DMS53 (cell line): ENCODE measurements at regions not wholly inside any gene's neighbourhood (a gene's known extent, or its start where the extent isn't known, plus 50 kb on each side); places are given as distances from the start of the nearest gene placed in this dataset.
A peak's percentile ranks its signal among the peaks of the same experiment; 100 is the strongest.

Experiments used
- DNase-seq: peaks from one replicate; lab custom pipeline; 2025; lab: John Stamatoyannopoulos, UW

DNA sequence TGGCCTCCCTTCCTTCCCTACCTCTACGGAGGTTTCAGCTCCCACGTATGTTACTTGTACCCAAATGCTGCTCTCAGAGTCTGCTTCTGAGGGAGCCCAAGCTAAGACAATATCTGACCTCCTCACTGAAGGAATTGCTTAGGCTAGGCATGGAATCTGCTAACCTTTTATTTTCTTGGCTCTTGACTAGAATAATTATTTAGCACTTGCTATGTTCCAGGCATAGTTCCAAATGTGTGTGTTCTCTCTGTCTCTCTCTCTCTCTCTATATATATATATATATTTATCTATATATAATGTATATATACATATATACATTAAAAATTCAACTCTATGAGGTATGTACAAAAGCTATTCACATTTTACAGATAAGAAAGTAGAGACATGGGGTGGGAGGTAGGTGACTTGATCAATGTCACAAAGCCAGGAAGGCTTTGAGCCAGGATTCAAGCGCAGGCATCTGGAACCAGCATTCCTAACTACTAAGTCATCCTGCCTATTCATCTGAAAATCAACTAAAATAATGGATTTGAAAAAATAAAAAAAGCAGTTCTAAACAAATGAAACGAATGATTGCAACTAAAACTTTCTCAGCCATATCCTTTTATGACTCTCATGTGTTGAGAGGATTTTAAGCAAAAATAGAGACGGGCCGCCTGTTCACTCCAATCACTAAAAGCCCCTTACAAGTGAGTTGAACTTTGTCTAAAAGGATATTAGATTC is 189.7 kb upstream of the JAG1 start:
- DNase-seq: no peak

DNA sequence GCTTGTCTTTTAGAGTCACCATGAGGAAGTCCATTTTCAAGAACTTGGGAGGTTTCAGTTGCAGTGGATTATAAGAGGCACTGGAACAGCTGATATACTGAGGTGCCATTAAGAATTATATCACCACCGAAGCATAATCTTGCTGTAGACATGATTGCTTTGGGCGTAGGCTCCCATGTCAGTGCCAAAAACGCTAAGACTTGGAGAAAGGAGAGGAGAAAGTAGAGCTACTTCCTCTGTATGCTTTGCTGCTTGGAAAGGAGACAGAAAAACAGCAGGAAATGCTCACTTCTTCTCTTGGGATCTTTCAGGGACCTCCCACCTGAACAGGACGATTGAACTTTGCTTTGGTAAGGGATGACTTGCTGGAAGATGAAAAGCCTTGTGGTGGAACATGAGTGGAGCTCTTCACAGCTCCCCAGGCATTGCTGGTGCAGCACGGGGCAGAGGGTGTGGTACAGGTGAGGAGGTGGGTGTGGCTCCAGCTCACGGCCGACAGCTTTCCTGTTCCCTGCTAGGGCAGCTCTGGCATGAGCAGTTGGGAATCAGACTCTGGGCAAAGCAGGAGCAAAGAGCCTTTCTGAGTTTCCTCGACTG is 190.4 kb upstream of the JAG1 start:
- DNase-seq: peak; percentile 56

DNA sequence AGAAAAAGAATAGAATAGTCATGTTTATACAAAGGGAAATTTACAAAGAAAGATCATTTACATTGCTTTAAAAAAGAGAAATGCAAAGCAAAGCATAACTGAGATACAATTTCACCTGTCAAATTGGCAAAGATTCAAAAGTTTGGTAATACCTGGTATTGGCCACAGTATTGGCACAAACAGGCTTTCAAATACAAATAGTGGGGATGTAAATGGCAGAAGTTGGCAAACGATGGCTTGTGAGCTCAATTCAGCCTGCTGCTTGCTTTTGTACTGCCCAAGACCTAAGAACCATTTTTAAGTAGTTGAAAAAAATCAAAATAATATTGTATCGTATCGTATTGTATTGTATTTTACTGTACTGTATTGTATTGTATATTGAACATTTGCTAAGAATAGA is 194.5 kb upstream of the JAG1 start:
- no peak for DNase-seq

DNA sequence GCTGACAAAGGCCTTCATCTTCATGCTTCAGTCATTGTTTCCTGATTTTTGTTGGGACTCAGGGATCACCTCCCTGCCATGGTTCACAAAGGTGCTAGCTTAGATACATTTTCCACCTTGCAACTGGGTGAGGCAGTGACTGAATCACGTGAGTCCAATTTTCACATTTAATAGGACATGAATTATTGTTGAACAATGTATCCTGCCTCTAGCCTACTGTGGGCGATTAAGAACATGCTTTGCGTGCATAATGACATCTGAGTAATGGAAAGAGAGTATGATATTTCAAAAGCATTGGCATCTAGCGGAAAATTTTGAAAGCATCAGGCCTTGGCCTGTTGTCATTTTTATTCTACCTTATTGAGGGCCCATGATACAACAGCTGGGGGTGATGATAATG is 199.2 kb upstream of the JAG1 start:
- no peak for DNase-seq

DNA sequence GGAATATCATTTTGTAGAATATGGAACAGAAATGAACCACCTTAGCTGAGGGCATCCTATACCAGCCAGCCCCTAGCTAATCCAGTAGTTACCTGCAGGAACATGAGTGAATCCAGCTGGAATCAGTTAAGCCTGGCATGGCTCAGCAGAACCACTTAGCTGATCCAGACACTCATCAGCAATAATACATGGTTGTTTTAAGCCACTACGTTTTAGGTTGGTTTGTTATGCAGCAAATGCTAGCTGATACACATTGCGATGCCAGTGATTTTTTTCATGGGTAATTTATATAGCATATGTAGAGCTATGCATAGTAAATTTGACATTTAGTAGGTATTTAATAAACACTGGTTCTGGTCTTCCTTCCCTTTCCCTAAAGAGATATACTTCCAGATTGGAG is 201.9 kb upstream of the JAG1 start:
- no peak for DNase-seq

DNA sequence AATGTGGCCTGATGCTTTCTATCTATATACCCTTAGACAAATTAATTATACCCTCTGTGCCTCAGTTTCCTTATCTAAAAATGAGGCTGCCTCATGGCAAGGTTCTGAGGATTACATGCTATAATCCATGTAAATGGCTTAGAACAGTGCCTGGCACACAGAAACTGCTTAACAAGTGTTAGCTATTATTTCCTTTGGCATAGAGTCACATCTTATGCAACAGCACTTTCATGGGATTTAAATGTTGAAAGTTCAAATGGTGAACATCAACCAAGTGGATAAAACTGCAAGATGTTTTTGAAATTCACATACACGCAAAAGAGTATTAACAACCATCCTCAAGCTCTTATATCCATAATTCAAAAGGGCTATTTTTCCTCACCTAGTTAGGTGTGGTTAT is 202.8 kb upstream of the JAG1 start:
- DNase-seq: no peak

DNA sequence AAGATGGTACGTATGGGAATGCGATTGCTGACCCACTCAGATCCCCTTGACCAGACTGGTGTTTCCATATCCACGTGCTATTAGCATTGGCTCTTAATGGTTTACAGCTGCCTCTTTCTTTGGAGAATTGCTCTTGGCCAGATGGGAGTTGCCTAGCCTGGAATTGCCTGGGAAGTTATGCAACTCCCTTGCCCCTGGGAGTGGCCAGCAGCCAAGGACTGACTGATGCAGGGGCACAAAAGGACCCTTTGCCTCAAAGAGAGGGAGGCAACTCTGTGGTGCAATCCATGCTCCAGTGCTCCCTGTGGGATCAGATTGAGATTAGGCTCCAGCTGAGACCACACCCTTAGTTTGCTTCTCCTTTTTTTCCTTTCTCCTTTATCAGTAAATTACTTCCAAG is 203.5 kb upstream of the JAG1 start:
- no peak for DNase-seq

DNA sequence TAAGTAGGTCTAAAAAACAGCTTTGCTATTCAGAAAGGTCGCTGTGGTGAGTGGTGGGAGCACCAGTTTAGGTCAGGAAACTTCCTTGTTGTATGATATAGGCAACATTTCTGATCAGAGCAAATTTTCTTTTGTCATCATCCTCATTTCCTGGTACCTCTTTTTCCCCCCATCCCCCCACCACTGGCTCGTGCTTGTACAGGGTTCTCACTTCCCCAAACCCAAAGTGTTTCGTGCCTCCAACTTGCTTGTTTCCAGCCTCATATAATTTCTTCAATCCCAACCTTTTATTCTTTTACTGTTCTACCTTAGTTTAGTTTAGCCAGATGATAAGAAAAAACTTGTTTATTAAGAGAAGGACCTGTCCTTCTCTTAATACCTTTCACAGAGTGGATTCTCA is 209.4 kb upstream of the JAG1 start:
- no peak for DNase-seq

DNA sequence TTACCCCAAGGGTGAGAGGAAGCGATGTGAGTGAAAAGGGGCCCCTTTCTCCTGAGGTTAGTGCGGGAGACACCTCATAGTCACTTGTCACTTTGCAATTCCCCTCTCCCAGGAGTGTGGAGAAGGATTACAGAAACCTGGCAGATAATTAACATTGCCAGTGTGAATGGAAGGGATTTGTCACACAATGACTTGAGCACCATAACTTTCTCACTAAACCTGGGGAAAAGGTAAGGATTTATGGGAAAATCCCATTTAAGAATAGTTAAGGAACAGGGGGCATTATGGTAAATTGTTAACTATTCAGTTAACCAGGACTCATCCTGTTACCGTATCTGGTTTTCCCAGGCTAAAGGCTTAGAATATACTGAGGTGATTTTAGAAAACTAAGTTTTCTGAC is 219.5 kb upstream of the JAG1 start:
- DNase-seq: no peak

DNA sequence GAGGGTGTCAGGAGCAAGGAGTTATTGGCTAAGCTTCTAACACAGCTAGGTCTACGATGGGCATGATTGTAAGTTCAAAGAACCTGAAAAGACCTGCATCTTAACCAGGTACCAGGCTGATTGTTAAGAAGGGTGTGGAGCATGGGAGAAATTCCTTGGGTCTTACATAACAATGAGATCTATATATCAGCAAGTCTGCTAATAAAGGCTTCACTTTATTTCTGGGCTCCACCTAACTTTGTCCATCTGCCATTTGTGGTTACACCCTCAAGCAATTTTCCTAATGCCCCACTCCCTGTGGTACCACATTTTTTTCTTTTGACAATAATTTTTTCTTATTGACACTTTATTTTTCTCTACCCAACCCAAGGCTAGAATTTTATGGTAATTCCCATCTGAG is 223.5 kb upstream of the JAG1 start:
- no peak for DNase-seq

DNA sequence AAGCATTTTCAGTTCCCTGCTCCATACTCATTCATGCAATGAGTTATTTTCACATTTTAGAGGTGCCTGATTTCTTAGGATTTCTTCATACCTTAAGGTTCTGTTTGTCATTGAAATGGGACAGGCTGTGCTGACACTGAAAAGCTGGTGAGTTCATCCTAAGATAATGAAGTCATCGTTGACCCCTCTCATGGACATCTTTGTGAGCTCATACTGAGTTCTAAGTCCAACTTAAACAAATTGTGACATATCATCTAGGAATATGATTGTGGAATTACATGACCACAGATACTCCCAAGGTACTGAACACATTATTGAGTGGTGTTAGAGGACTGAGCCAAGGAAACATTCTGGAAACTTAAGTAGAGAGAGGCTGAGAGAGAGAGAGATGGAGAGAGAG is 224.8 kb upstream of the JAG1 start:
- DNase-seq: no peak

DNA sequence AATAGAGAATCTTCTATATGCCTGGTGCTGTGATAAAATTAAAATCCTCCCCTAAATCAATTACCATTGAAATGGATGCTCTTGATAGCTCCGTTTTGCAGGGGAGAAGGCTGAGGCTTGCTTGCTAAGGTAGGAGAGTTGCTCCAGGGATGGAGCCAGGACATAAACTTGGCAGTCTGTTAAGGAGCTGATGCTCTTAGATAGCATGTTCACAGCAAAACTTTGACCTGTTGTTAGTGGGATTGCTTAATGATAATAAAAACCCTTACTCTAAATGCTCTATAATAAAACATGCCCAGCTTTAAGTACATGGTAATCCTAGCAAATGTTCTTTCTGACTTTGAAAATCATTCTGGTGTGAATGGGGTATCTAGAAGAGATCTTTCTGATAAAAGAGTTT is 228.4 kb upstream of the JAG1 start:
- DNase-seq: no peak

DNA sequence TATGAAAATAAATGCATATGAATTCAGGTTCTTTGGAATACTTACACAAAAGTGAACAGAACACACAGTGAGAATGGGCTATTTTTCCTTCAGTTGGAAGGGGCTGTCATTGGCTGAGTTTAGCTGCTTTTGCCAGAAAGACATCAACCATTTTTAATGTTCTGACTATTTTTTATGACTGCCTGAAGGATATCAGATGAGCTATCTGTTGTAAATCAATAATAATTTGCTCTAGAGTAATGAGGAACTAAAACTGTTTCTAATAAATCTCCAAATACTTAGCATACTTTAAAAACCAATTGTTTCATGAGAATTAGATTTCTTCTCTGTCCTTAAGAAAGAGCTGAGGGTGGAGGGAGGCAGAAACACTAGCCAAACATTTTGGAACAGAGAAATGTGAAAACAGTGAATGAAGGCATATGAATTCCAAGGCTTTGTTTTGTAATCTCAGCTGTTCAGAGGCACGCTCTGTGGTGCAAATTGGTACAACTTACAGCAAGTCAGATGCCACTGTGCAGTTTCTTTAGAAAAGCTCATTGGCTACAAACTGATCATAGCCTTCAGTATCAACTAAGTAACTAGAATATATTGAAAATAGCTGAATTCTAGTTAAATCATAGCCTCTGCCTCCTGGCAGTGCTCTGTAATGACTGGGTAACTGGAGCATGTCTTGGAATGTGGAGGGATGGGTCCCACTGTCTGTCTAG is 228.9 kb upstream of the JAG1 start:
- no peak for DNase-seq

DNA sequence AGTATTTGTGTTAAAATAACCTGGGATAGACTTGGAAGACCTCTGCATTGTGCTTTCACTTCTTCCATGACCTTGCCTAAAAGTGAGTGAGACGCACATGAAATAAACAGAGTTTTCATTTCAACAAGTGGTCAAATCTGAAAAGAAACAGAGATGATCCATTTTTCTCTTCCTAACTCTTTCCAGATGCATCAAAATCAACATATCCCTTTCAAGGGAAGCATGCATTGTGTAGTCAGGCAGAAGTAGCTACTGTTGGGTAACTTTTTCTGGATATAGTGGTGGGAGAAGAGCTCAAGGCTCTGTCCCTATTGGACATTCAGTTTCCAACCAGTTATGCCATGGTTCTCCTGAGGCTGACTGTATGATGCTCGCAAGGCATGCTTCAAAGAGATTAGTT is 233.0 kb upstream of the JAG1 start:
- no peak for DNase-seq

DNA sequence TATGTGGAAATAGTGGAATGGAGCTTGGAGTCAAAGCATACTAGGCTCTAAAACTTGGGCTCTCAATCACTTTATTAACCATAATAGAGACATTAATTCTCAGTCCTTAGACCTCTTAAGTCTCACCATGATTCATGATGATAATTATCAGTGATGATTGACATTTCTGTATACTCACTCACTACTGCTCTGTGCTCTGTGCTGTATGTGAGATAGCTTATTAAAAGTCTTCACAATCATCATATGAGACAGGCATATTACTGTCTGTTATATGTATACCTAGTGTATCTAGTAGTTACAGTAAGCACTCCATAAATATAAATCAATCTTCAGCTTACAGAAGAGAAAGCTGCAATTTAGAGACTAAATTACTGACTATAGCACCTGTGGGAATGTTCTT is 236.0 kb upstream of the JAG1 start:
- DNase-seq: no peak

DNA sequence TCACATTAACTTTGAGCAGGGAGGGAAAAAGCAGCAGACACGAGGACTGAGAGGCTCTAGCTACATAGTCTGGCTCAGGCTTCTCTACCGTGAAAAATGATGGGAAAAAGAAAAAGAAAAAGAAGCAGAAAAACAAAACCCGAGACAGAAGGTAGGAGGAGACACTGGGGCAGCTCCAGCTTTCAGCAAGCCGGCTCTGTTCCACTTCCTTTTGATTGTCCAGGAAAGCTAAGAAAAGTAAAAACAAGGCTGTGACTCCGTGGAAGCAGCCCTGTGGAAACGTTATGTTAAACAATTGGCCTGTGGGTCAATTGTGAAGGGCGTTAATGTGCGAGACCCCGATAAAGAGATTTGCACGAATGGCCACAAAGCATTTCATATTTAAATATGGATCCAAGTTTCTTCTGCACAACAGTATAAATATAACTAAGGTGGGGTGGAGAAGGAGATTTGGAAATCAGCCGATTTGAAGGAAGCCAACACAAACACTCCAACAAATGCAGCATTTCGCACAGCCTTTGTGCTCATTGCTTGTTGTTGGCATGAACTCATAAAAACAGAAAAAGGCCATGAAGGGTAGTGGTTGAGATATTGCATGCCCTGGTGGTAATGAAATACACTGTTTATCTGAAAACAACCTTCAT is 236.9 kb upstream of the JAG1 start:
- no peak for DNase-seq

DNA sequence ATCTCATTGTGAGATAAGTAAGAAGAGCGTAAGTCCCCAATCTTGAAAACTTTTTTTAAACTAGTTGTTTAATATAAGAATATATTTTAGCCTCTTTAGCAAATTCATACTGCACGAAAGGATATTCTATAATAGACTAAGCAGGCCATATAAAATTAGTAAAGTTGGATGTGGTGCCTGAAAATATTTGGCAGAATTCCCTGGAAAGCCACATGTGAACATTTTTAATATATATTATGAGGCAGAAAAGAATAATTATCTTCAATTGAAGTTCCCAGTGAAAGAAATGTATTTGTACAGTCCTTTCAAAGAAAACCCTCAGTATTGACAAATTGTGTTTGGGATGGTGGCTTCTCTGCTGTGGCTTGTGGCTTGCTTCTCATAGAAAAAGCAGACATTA is 237.5 kb upstream of the JAG1 start:
- DNase-seq: no peak

DNA sequence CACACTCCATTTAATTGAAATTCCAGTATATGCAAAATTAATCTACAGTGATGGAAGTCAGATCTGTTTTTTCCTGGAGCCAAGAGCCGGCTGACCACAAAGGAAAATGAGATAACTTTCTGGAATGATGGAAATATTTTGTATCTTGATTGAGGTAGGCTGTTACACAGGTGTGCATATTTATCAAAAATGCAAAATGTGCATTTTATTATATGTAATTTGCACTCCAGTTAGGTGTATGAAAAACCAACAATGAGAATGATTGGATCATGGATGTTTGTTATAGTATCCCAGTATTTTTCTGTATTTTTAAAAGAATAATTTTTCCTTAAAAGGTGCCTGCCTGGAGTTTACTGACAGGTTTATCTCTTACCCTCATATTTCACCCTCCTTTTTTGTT is 242.0 kb upstream of the JAG1 start:
- DNase-seq: no peak

DNA sequence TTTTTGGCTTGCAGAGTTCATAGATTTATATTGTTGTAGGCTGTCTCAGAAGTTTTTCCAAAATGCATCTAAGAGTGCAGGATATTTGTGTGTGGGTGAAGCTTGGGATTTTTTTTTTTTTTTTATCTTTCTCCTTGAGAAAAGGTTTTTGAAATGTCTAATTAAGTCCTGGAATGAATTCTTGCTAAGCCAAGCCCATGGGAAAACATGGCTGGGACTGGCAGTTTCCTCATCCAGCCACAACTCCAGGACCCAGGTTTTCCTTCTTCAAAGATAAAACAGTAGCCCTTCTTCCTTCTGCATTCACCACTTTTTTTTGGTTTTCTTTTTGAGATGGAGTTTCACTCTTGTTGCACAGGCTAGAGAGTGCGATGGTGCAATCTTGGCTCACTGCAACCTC is 242.5 kb upstream of the JAG1 start:
- DNase-seq: no peak

DNA sequence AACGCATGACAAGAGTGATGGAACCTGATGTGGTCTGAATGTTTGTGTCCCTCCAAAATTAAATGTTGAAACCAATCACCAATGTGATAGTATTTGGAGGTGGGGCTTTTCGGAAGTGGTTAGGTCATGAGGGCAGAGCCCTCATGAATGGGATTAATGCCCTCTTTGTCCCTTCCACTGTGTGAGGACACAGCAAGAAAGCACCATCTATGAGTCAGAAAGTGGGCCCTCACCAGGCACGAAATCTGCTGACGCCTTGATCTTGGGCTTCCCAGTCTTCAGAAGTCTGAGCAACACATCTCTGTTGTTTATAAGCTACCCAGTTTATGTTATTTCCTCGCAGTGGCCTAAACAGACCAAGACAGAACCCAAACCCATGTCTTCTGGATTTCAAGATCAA is 244.0 kb upstream of the JAG1 start:
- DNase-seq: no peak

DNA sequence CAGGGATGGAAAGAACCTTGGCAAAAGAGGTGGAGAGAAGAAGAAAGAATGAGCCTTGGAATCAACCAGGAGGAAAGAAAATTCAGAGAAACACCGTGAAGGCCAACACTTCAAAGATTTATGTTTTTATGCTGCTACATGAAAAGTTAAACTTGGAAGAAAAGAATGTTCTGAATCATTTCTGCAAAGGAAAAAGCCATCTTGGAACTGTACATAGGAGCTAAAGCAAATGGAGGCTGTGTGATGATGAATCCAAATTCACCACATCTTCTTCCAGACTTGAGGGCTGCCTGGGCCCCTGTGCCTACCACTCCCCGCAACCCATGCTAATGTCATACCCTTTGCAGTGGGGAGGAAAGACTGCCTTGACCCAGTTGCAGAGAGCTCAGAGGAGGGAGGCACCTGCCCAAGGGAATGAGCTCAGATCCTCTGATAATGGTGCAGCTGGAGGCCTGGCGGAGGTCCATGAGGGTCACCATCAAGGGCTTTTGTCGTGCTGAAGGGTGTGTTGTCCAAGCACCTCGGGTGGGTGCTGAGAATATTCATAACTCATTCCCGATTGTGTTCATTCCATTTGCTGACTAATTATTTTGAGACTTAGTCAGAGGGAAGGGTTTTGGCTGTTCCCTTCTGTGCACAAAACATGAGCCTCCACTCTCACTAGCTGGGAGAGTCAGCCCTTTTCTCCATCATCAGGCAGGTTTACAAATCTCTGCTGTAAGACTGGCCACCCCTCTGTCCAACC is 245.8 kb upstream of the JAG1 start:
- no peak for DNase-seq

DNA sequence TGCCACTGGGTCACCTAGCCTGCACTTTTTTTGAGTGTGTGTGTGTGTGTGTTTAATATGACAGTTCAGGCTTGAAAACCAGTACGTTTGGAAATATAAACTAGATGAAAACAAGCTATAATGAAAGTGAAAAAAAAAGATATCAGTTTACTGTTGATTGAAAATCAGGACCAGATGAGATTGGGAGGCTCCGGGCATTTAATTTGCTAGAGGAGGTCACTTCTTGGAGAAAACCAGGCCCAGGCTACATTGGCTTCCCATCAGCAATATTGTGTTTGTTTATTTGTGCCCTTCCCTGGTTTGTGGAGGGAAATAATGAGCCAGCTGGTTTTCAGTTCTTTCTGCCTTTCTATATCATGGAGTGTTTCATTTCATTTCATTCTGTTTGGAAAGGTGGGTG is 246.6 kb upstream of the JAG1 start:
- no peak for DNase-seq
